CD4-positive, alpha-beta T cell treated with Interleukin-15 for 1 hour (primary cell): ENCODE measurements at regions not wholly inside any gene's neighbourhood (a gene's known extent, or its start where the extent isn't known, plus 50 kb on each side); places are given as distances from the start of the nearest gene placed in this dataset.
"Not testable (repeated sequence)": the region's sequence is repeated elsewhere in the genome, so short reads cannot be mapped to it uniquely, and the experiment has no call there.

Experiments
- DNase-seq: peaks from one replicate; pipeline ENCODE4 v3.0.0-alpha.2; 2020

DNA sequence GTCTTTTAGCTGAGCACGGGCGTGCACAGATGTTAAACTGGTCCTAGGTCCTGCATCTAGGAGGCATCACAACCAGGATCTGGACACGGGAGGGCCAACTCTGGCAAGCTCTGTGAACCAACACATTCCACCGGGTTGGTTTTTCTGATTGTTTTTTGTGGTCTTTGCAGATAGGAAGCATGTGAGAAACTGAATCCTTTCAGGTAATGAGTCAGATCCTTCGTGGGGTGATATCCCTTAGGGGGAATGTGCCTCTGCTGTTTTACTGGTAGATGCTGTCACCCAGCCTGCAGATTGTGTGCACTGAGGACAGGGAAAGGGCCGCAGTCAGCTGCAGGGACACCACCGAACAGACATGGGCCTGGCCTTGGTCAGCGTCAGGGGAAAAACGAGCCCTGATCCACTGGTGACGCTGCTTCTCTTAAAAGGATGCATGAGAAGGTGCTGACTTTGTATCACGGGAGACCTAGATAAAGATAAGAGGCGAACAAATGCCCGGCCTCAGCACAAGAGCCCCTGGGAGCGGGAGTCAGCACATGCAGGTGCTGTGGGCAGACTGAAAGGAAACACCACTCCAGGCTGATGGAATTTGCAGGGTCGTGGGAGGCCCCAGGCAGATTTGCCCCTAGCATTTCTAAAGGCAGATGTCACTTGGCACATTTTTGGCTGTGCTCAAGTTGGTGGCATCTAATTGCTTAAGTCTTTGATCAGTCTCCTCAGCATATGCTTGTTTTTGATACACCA lies 51.1 kb downstream of the DOP1B start:
- DNase-seq = no peak

GRCh38 chr21:36208326-36209013 lies 51.8 kb downstream of the DOP1B start:
- no peak for DNase-seq

GRCh38 chr21:36209626-36210171 lies 53.1 kb downstream of the DOP1B start:
- DNase-seq = peak; percentile 44

DNA sequence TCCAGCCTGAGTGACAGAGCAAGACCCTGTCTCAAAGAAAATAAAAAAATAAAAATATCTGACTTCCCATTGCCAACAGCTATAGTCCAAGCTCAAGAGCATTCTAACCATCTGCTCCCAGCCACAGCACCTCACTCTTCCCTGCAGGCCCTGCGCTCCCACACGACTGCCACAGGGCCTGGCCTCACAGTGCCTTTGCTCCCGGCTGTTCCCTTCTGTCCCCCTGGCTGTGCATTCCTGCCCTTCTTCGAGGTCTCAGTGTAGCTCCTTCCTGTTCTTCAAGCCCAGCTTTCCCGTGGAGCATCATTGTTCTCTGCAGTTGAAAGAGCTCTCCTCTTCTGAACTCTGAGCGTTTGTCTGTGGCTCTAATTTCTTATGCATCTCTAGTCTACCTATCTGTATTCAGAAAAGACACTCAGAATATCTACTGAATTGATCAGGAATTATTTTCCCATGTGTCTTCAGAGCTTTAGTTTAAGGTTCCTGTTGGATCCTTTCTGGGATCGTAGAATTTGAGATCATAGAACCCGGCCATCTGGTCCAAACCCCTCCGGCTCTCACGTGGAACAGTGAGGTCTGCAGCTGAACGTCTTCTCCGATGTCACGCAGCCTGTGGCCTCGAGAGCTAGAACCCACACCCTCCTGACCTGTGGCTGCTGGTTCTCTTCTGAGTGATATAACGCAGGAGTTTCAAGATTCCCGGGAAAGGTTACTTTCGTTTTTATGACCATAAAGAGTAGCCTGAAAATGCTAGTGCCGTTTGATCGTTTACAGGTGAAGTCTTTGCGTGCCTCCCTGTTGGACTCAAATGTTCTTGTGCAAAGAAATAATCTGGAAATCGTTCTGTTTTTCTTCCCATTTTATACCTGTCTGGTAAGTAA lies 54.4 kb downstream of the DOP1B start:
- no peak for DNase-seq

DNA sequence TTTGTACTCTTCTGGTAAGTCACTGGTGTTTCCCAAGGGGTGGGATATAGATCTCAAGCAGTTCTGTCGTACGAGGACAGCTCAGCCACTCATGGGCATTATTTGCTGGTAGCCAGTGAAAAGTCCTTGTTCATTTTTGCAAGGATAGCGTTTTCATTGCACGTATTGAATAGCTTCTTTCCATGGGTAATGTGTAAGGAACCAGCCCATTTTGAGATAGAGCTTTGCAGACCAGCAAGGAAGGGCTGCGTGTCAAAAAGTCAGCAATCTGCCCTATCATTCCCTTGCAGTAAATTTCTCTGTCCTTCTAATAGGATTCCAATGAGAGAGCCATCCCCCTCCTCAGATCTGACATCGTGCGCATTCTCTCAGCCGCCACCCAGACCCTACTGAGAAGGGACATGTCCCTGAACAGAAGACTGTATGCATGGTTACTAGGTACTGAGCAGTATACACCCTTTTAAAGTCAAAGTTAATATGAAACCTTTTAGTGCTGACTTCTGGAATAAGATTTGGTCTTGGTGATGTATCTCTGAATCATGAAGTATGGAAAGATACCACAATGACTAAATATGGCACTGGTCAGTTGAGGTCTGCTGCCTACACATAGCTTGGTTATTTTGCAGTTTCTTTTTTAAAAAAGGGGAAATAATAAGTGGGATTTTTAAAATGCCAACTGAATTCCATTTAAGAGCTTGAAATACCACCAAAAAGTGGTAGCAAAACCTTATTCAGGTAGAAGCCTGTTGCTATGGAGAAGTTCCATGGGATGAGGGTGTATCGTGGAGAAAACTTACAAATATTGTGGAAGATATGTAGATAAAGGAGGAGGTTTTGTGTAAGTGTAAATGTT lies 55.3 kb downstream of the DOP1B start:
- DNase-seq = no peak

- no peak for DNase-seq
These were observed 55.8 kb downstream of the DOP1B start for GRCh38 chr21:36212513-36212780.

DNA sequence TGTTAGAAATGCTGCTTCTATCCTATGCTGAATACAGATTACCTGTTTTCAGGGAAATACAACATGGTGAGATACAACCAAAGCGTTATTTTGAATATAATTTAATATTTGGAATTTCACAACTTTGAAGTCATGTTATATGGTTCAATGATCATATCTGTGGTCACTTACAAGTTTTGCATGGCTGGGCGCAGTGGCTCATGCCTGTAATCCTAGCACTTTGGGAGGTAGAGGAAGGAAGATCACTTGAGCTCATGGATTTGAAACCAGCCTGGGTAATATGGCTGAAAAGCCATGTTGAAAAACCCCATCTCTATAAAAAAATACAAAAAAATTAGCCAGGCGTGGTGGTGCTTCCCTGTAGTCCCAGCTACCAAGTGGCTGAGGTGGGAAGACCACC lies 57.9 kb downstream of the DOP1B start:
- no peak for DNase-seq

DNA sequence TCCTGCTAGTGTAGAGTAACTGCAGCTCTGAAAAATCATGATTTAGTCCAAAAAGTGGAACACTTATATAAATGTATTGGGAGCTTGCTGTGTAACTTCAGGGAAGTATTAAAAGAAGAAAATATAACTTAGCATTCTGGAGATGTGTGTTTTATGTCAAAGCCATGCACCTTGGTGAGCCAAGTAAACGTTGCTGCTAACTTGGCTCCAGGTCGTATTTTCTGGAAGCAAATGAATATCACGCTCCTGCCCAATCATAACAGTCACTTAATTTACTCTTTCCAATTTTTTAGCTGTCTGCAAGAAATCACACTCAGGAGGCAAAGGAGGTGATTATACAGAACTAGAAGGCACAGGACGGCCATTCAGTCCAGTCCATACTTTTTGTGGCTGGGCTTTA lies 61.1 kb downstream of the DOP1B start:
- DNase-seq = no peak

DNA sequence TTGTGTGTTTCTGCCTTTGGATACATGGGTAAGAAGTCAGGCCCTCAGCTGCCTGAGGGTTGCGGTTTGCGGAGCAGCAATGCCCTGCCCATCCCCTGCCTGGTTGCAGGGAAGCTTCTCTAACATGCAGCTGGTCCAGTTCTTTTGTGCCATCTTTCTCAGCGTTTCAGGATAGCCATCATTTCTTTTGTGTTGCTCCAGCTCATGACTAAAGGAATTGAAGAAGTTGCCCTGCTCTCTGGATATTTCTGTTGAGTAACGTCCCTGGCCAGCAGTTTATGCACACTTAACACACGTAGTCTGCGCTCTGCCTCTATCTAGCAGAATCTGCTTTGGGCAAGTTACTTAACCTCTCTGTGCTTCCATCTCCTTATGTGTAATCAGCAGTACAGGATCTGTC lies 62.1 kb downstream of the DOP1B start:
- no peak for DNase-seq

DNA sequence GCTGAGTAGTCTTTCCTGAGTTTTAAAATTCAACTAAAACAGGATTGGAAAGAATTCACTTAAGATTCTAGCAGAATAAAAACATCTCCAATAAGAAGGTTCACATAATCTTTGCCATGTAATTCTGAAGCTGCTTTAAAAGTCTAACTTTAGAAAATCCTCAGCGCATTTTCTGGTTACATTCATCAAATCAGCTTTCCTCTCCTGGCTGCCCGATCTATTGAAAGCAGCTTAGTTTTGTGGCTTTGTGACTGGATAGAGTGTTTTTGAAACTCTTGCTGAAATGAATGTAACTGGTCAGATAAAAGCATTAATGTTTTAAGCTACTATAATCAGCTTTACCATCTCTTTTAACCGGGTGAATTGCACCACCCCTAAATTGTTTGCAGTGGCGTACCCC lies 66.8 kb downstream of the DOP1B start:
- DNase-seq = no peak

GRCh38 chr21:36229181-36229580 lies 72.6 kb downstream of the DOP1B start:
- DNase-seq = no peak

- not testable (repeated sequence) for DNase-seq
These were observed 74.8 kb downstream of the DOP1B start for GRCh38 chr21:36231444-36231843.

DNA sequence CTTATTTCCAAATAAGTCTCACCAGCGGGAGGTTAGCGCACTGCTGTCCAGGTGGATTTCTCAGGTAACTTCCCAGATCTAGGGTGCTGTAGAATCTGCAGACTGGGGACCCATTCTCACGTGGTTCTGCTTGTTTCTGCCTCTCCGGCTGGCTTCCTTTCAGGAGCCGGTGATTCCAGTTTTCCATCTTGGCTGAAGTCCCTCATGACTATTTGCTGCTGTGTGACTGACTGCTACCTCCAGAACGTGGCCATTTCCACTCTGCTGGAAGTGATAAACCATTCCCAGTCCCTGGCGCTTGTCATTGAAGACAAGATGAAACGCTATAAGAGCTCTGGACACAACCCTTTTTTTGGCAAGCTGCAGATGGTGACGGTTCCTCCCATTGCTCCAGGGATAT lies 76.0 kb downstream of the DOP1B start:
- no peak for DNase-seq

DNA sequence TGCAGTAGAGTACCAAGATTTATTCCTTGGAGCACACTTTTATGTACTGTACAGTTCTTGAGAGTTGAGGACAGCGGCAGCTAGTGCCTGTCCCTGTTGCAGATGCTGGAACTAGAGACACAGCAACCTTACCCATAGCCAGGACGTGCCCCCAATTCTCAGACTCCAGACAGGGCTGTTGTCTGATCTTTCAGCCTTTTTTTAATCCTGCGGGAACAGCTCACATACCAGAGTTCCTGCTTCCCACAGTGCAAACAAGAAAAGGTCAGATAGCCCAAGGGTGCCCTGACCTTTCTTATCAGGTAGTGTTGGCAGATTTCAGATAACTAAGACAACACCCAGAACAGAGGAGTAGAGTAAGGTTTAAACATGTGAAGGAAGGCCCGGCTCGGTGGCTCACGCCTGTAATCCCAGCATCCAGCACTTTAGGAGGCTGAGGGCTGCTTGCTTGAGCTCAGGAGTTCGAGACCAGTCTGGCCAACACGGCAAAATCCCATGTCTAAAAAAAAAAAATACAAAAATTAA lies 78.5 kb downstream of the DOP1B start:
- DNase-seq = no peak

DNA sequence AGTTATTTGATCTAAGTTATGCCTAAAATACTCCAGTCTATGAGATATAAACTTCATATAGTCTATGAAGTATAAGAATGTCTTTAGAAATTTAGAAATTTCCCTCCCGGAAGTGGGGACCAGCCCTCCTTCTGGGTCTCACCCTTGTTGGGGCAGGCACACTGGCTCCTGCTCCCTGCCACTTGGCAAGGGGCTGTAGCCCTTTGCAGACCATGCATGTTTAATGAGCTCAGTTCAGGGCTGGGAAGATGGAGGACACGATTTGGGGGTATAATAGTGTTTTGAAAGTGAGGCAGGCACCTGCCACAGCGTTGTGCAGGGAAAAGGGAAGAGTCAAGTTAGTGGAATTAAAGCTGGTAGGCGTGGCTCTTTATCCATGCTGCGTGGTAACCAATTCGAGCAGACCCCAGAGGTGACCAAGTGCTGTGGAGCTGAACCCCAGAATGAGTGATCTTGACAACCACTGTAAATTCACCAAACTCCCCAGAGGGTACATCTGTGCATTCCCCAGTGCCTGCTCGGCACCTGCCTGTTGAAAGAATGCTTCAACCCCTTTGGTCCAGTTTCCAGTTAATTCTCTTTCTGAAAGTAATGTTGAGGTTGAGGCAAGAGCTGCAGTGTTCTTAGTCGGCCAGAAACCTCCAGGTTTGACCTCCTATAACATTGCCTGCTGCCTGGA lies 79.6 kb downstream of the DOP1B start:
- no peak for DNase-seq

GRCh38 chr21:36237441-36237840 lies 80.8 kb downstream of the DOP1B start:
- no peak for DNase-seq

GRCh38 chr21:36239585-36239984 lies 80.4 kb upstream of the MORC3 start:
- no peak for DNase-seq

GRCh38 chr21:36241717-36242116 lies 78.3 kb upstream of the MORC3 start:
- no peak for DNase-seq

GRCh38 chr21:36245115-36245514 lies 74.9 kb upstream of the MORC3 start:
- no peak for DNase-seq

DNA sequence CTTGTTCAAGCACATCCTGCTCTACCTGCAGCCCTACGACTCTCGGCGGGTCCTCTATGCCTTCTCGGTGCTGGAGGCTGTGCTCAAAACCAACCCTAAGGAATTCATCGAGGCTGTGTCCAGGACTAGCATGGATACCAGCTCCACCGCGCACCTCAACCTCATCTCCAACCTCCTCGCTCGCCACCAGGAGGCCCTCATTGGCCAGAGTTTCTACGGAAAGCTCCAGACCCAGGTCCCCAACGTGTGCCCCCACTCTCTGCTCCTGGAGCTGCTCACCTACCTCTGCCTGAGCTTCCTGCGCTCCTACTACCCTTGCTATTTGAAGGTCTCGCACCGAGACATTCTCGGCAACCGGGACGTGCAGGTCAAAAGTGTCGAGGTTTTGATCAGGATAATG lies 74.3 kb upstream of the MORC3 start:
- DNase-seq = no peak

- DNase-seq = no peak
These were observed 73.8 kb upstream of the MORC3 start for GRCh38 chr21:36246080-36246631.
